ENCODE measurements at regions not wholly inside any gene's neighbourhood (a gene's known extent, or its start where the extent isn't known, plus 50 kb on each side); places are given as distances from the start of the nearest gene placed in this dataset.

DNA sequence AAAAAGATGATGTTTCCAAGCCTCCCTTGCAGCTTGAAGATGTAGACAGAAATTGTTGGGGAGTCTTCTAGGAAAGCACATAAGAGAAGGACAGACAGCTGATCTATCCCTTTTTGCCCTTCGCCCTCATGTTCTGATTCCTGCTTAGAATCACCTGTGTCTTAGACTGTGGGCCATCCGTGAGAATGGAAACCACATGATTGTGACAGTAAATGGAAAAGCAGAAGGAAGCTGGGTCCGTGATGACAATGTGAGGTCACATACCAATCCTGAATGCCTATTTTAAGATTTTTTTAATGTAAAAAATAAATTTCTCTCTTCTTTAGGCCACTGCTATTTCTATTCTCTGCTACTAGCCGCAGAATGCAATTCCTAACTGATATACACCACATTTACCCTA lies 67.7 kb upstream of the C1orf87 start:
- no peak for DNase-seq

DNA sequence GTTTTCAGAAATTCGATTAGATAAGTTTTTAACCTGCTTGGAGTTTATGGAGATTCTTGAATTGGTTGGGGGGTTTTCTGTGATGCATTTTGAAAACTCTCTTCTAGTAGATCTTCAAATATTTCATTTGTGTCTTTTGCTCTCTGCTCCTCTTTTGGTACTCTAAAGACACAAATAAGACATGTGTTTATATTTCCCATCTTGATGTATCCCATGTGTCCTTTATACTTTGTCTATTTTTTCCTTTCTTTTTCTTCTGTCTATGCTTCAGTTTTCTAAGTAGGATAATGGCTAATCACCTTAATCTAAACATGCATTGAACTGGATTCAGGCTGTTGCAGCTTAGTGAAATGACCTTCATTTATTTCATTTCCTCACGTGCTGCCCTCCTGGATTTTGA lies 63.8 kb upstream of the C1orf87 start:
- no peak for DNase-seq

DNA sequence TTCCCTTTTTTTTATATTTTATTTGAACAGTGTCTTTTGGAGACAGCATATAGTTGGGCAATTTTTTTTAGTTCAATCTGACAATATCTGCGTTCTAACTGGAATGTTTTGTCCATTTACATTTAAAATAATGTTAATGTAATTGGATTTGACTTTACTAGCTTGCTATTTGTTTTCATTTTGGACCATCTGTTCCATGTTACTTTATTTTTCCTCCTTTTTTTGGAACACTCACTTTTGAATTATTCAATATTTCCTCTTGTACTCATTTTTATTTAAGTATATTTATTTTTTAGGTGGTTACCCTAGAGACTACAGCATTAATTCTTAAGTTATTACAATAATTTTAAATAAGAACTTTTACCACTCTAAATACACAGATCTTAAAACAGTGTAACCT lies 62.8 kb upstream of the C1orf87 start:
- no peak for DNase-seq

DNA sequence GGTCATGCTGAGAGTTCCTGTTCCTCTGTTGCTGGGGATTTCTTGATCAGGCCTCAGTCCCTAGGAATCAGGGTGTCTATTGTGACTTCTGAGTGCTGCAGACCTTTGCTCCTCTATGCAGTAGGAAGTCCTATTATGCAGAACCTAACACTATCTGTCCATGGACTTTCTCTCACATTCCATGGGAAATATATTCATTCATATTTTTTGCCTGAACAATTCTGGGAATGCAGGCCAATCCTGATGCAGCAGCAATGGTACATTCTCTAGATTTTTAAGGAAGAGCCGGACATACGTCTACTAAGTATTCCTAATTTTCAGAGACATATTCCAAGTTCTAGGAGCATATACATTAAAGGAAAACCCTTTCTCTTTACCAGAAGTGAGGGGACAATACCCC lies 61.1 kb upstream of the C1orf87 start:
- DNase-seq = no peak

DNA sequence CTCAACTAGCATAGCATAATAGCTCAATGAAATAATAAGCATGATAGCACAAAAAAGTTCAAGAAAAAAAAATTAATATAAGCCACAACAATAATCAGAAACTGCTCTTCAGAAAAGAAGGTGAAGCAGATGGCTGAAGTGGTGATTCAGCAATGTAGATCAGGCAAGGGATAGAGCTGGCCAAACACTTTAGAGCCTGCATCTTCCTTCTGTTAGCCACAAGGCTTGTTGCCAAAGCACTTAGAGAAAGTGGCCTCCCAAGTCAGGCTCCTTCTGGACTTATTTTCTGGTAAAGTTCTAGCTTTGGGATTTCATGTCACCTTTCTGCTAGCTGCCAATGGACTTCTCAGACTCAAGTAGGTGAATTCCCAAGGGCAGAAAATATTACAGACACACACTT lies 60.3 kb upstream of the C1orf87 start:
- peak; percentile 97 for DNase-seq

DNA sequence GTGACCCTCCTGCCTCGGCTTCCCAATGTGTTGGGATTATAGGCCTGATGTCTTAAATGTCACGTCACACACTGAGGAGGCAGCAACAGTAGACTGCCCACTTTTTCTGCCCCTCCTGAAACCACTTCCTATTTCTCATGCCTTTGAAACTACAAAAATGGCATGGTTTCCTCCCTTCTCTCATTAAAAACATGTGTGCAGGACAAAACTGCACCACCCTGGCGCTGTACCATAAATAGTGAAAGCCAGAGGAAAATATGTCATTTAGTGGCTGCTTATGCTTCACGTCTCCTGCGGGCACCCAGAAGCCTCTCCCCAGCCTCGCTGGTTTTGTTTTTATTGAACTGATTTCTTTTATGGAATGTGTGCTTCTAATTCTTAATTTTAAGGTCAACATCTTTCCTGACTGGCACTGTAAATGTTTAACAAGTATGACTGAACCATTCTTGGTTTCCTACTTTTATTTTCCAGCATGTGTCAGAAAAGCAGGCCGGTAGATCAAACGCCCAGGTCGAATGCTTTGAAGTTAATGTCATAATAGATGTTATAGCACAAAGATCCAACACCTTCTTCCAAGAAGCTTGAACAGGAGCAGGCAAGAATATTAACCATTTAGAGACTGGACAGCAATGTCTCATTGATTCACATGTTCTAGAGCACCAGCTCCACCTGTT lies 59.6 kb upstream of the C1orf87 start:
- DNase-seq = peak; percentile 75

DNA sequence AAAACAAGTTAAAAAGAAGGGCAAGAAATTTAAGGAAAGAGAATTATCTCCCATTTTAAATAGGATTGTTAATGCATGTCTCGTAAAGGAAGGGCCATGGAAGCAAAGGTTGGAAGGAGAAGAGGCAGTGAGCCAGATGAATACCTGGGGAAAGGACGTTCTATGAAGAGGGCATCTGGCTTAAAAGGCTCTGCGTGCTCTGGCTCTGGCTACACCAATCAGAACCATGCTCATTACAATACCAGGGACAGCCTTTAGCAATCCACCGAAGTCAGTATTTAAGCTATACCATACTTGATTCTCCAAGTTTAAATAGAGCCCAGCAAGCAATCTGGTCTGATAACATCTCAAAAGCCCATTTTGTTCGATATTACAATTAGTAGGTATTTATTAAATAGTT lies 58.5 kb upstream of the C1orf87 start:
- no peak for DNase-seq

DNA sequence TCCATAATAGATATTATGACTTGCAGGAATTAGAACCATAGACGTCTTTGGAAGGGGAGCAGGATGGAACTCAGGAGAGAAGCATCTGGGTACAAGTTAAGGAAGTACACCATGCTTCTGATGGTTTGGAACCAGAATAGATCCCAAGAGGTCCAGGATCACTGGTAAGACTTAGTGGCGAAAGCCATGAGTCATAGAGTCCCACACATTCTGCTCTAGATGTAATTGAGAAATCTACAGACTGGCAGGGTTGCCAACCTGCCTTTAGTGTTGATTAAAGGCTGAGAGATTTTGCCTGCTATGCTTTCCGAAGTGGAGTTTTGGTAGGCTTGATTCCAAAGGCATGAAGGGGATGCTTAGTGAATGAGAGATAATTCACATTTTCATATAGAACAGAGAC lies 57.1 kb upstream of the C1orf87 start:
- peak; percentile 34 for DNase-seq

DNA sequence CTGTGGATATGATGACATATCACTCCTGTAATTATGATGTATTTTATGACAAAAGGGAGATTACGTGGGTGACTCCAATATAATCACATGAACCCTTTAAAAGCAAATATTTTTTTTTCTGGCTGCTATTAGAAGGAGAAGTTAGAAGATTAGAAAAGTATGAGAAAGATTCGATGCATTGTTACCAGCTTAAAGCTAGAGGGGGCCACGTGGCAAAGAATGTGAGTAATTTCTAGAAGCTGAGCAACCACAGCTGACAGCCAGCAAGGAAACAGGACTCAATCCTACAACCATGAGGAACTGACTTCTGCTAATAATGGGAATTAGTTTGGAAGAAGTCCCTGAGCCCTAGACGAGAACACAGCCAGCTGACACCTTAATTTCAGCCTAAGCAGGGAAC lies 56.3 kb upstream of the C1orf87 start:
- peak; percentile 26 for DNase-seq

DNA sequence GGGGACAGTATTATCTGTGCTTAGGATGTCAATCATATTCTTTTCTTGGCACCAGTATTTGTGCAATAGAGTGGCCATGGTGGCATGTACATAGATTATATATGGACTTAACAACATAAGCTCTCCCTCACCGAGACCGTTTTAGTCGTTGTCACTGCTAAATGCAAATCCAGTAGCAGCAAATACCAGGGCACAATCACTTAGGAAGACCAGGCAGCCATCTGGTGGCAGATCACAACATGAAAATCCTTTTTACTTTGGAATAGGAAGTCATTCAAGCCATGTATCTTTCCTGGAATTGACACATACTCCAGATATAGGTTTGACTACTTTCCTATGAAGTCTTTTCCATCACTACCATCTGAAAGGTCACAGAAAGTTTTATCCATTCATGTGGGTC lies 53.2 kb upstream of the C1orf87 start:
- no peak for DNase-seq

Data from NCI-H446 treated with DMSO at 0.1 percent for 48 hours (cell line).